NCI-H446 (cell line): ENCODE measurements at regions not wholly inside any gene's neighbourhood (a gene's known extent, or its start where the extent isn't known, plus 50 kb on each side); places are given as distances from the start of the nearest gene placed in this dataset.
"Not testable (repeated sequence)": the region's sequence is repeated elsewhere in the genome, so short reads cannot be mapped to it uniquely, and the experiment has no call there.

Experiments
- DNase-seq, 2 experiments: peaks; one replicate each; lab custom pipeline; 2025; lab: John Stamatoyannopoulos, UW

GRCh38 chr15:29648415-29648814 lies 173.9 kb downstream of the TJP1 start:
- DNase-seq: not testable (repeated sequence)

- DNase-seq: no peak
Observed at GRCh38 chr15:29645841-29646240, 176.4 kb downstream of the TJP1 start.

- DNase-seq: not testable (repeated sequence)
Observed at GRCh38 chr15:29644361-29644760, 177.9 kb downstream of the TJP1 start.

GRCh38 chr15:29638781-29639180 lies 183.5 kb downstream of the TJP1 start:
- DNase-seq: no peak

GRCh38 chr15:29638011-29638410 lies 184.3 kb downstream of the TJP1 start:
- no peak for DNase-seq

GRCh38 chr15:29637555-29637954 lies 184.7 kb downstream of the TJP1 start:
- DNase-seq: no peak

- DNase-seq: no peak
Observed at GRCh38 chr15:29636921-29637320, 185.3 kb downstream of the TJP1 start.

- no peak for DNase-seq
Observed at GRCh38 chr15:29636140-29636539, 186.1 kb downstream of the TJP1 start.

GRCh38 chr15:29635513-29636098 lies 186.7 kb downstream of the TJP1 start:
- no peak for DNase-seq

- no peak for DNase-seq
Observed at GRCh38 chr15:29633971-29634370, 188.3 kb downstream of the TJP1 start.

- no peak for DNase-seq
Observed at GRCh38 chr15:29632671-29633406, 189.4 kb downstream of the TJP1 start.

GRCh38 chr15:29631076-29632070 lies 190.9 kb downstream of the TJP1 start:
- DNase-seq: peak in 1 of 2 experiments; percentile 51

- no peak for DNase-seq
Observed at GRCh38 chr15:29624271-29624670, 198.0 kb downstream of the TJP1 start.

GRCh38 chr15:29623116-29623639 lies 199.1 kb downstream of the TJP1 start:
- DNase-seq: no peak

- no peak for DNase-seq
Observed at GRCh38 chr15:29622637-29623036, 199.6 kb downstream of the TJP1 start.

- no peak for DNase-seq
Observed at GRCh38 chr15:29621616-29622015, 200.7 kb downstream of the TJP1 start.

GRCh38 chr15:29618586-29618985 lies 203.7 kb downstream of the TJP1 start:
- DNase-seq: no peak

- no peak for DNase-seq
Observed at GRCh38 chr15:29616512-29616911, 205.8 kb downstream of the TJP1 start.

GRCh38 chr15:29615791-29616190 lies 206.5 kb downstream of the TJP1 start:
- no peak for DNase-seq

- peak in 1 of 2 experiments; percentile 22 for DNase-seq
Observed at GRCh38 chr15:29613951-29614382, 208.3 kb downstream of the TJP1 start.

- DNase-seq: no peak
Observed at GRCh38 chr15:29612701-29613100, 209.6 kb downstream of the TJP1 start.

- DNase-seq: no peak
Observed at GRCh38 chr15:29612096-29612495, 210.2 kb downstream of the TJP1 start.
